Choroid plexus epithelial cell (primary cell): ENCODE measurements at regions not wholly inside any gene's neighbourhood (a gene's known extent, or its start where the extent isn't known, plus 50 kb on each side); places are given as distances from the start of the nearest gene placed in this dataset.

Experiments used
- DNase-seq: peaks from one replicate; pipeline ENCODE4 v3.0.0-alpha.2; 2010; ENCODE audit warnings: low read depth
- H3K4me3 ChIP-seq: 2 replicates; pipeline ENCODE4 v1.5.1; 2011; ENCODE audit warnings: low read depth, mild to moderate bottlenecking, control low read depth, low read length, moderate library complexity
- CTCF ChIP-seq: conservative IDR thresholded peaks from 2 replicates; pipeline ENCODE4 v1.5.1; 2011; ENCODE audit warnings: low read depth, mild to moderate bottlenecking, control low read depth, inconsistent platforms, low read length, moderate library complexity

GRCh38 chr1:244230470-244230869 is 179.4 kb downstream of the ZBTB18 start:
- DNase-seq = no peak
- TF ChIP-seq CTCF = no peak
- no peak overlapping the region for H3K4me3 ChIP-seq

GRCh38 chr1:244231193-244231571 is 180.1 kb downstream of the ZBTB18 start:
- peak; percentile 45 for DNase-seq
- H3K4me3 ChIP-seq = peak overlapping the region; percentile 37
- TF ChIP-seq CTCF = no peak

- H3K4me3 ChIP-seq = peak overlapping the region; percentile 39
- peak; percentile 57 for DNase-seq
- no peak for TF ChIP-seq CTCF
These were observed 180.7 kb downstream of the ZBTB18 start for GRCh38 chr1:244231572-244232315.

- no peak for DNase-seq
- H3K4me3 ChIP-seq = no peak overlapping the region
- no peak for TF ChIP-seq CTCF
These were observed 183.0 kb downstream of the ZBTB18 start for GRCh38 chr1:244234009-244234643.

- DNase-seq = no peak
- no peak for TF ChIP-seq CTCF
- H3K4me3 ChIP-seq = no peak overlapping the region
These were observed 184.1 kb downstream of the ZBTB18 start for GRCh38 chr1:244235157-244235556.

GRCh38 chr1:244236101-244236500 is 185.0 kb downstream of the ZBTB18 start:
- H3K4me3 ChIP-seq = no peak overlapping the region
- no peak for TF ChIP-seq CTCF
- peak; percentile 62 for DNase-seq

GRCh38 chr1:244236721-244237120 is 185.6 kb downstream of the ZBTB18 start:
- no peak for TF ChIP-seq CTCF
- no peak overlapping the region for H3K4me3 ChIP-seq
- DNase-seq = no peak
